GM19351 (cell line): ENCODE measurements at regions not wholly inside any gene's neighbourhood (a gene's known extent, or its start where the extent isn't known, plus 50 kb on each side); places are given as distances from the start of the nearest gene placed in this dataset.
"Not testable (repeated sequence)": the region's sequence is repeated elsewhere in the genome, so short reads cannot be mapped to it uniquely, and the experiment has no call there.

Experiments
- ATAC-seq: cut with Tn5 transposase; IDR thresholded peaks from one replicate; pipeline ENCODE4 v1.9.1; 2021; ENCODE audit warnings: mild to moderate bottlenecking, moderate library complexity; ENCODE audit not compliant: unreplicated experiment

- ATAC-seq = no peak
Observed at GRCh38 chr9:100794738-100795269, 216.9 kb downstream of the CAVIN4 start.

GRCh38 chr9:100803956-100804355, 224.6 kb upstream of the PLPPR1 start:
- ATAC-seq = no peak

- no peak for ATAC-seq
Observed at GRCh38 chr9:100811643-100812042, 216.9 kb upstream of the PLPPR1 start.

- ATAC-seq = no peak
Observed at GRCh38 chr9:100813871-100814270, 214.7 kb upstream of the PLPPR1 start.

GRCh38 chr9:100819980-100820379, 208.5 kb upstream of the PLPPR1 start:
- no peak for ATAC-seq

GRCh38 chr9:100833035-100833434, 195.5 kb upstream of the PLPPR1 start:
- not testable (repeated sequence) for ATAC-seq

GRCh38 chr9:100838857-100839256, 189.7 kb upstream of the PLPPR1 start:
- no peak for ATAC-seq

- ATAC-seq = no peak
Observed at GRCh38 chr9:100848726-100849125, 179.8 kb upstream of the PLPPR1 start.

GRCh38 chr9:100852088-100852487, 176.4 kb upstream of the PLPPR1 start:
- no peak for ATAC-seq

GRCh38 chr9:100856238-100856637, 172.3 kb upstream of the PLPPR1 start:
- no peak for ATAC-seq

GRCh38 chr9:100865111-100865510, 163.4 kb upstream of the PLPPR1 start:
- ATAC-seq = no peak

- ATAC-seq = no peak
Observed at GRCh38 chr9:100865648-100866047, 162.9 kb upstream of the PLPPR1 start.

GRCh38 chr9:100869326-100869725, 159.2 kb upstream of the PLPPR1 start:
- no peak for ATAC-seq

- ATAC-seq = no peak
Observed at GRCh38 chr9:100879884-100880283, 148.6 kb upstream of the PLPPR1 start.

- no peak for ATAC-seq
Observed at GRCh38 chr9:100880284-100880683, 148.2 kb upstream of the PLPPR1 start.

- ATAC-seq = no peak
Observed at GRCh38 chr9:100884518-100884917, 144.0 kb upstream of the PLPPR1 start.

- no peak for ATAC-seq
Observed at GRCh38 chr9:100890321-100890720, 138.2 kb upstream of the PLPPR1 start.

GRCh38 chr9:100911273-100911672, 117.3 kb upstream of the PLPPR1 start:
- no peak for ATAC-seq

GRCh38 chr9:100913257-100913656, 115.3 kb upstream of the PLPPR1 start:
- no peak for ATAC-seq

- no peak for ATAC-seq
Observed at GRCh38 chr9:100914266-100914665, 114.3 kb upstream of the PLPPR1 start.

- no peak for ATAC-seq
Observed at GRCh38 chr9:100919506-100919905, 109.0 kb upstream of the PLPPR1 start.

- no peak for ATAC-seq
Observed at GRCh38 chr9:100926366-100926765, 102.2 kb upstream of the PLPPR1 start.

GRCh38 chr9:100927763-100928162, 100.8 kb upstream of the PLPPR1 start:
- ATAC-seq = no peak
